Right cardiac atrium (tissue), 5 donors: ENCODE measurements at regions not wholly inside any gene's neighbourhood (a gene's known extent, or its start where the extent isn't known, plus 50 kb on each side); places are given as distances from the start of the nearest gene placed in this dataset.

Source experiments
- ATAC-seq, 2 donors: fragments of 200-7000 bp; cut with Tn5 transposase; one replicate each; pipeline versions ENCODE4 v1.8.0 to v1.9.1; 2020; ENCODE audit warnings: moderate library complexity in 2 of 2, mild to moderate bottlenecking in 1 of 2
- DNase-seq, 3 donors: peaks; one replicate each; pipeline ENCODE4 v3.0.0-alpha.2; 2020
- H3K27ac ChIP-seq: one replicate; pipeline ENCODE4 v1.5.1; 2013; ENCODE audit warnings: mild to moderate bottlenecking, low read length, control low read depth, moderate library complexity
- H3K27me3 ChIP-seq: one replicate; pipeline ENCODE4 v1.6.1; 2013; ENCODE audit not compliant: control insufficient read depth, insufficient read depth
- H3K4me1 ChIP-seq: one replicate; pipeline ENCODE4 v1.6.1; 2013; ENCODE audit warnings: low read length; ENCODE audit not compliant: control insufficient read depth, insufficient read depth
- H3K4me3 ChIP-seq: one replicate; pipeline ENCODE4 v1.5.1; 2013; ENCODE audit warnings: low read length, control low read depth
- H3K9me3 ChIP-seq: one replicate; pipeline ENCODE4 v1.6.1; 2013; ENCODE audit warnings: low read length; ENCODE audit not compliant: control insufficient read depth
- WGBS: extraction: QIAGEN DNeasy Blood & Tissue Kit; methylation state at CpG from one replicate; pipeline ENCODE4 v1.1.7; 2013; 5-methylcytosine and 5-hydroxymethylcytosine counted together
- intact Hi-C, 4 donors: fragments of 100-400 bp; cut with DNase I; formaldehyde crosslinking; loops; one replicate each; pipeline versions ENCODE4 v1.11.0 to v1.14.0; 2022 to 2023
- donor health status: healthy with polysubstance abuse.
- donor health status: DM: no; HTN: yes; CAD: no.
- donor health status: DM: no; HTN: no; CAD: no.
- donor health status: DM: no; HTN: yes; CAD: no; lungs with severe emphysema.
- donor health status: DM: yes; HTN: yes; CAD: no.

- Histone ChIP-seq H3K27me3 (no peaks in the 10 kb centered on the region), H3K9me3 (no peaks in the 10 kb centered on the region), H3K27ac (no peak overlapping the region), H3K4me3 (no peak overlapping the region), H3K4me1 (peaks cover 1% of the 10 kb centered on the region)
- DNase-seq (no peak), ATAC-seq (no peak)
- intact Hi-C loops = no loop called here
- WGBS = 82% methylated on average over 5 of the region's 5 CpGs
Measured at GRCh38 chr6:151671195-151671594, 136.3 kb upstream of the ESR1 start.

- Histone ChIP-seq H3K27me3 (no peaks in the 10 kb centered on the region), H3K9me3 (no peaks in the 10 kb centered on the region), H3K4me1 (no peaks in the 10 kb centered on the region), H3K4me3 (no peak overlapping the region), H3K27ac (no peak overlapping the region)
- 84% methylated on average over 3 of the region's 3 CpGs for WGBS
- ATAC-seq = no peak
- DNase-seq = no peak
- intact Hi-C loops = no loop called here
Measured at GRCh38 chr6:151674578-151674977, 132.9 kb upstream of the ESR1 start.

GRCh38 chr6:151675746-151676459 is 131.6 kb upstream of the ESR1 start:
- ATAC-seq (peak; percentile 36 to 45), DNase-seq (peak in 1 of 3 donors; percentile 18)
- H3K4me1 ChIP-seq = no peaks in the 10 kb centered on the region
- no peaks in the 10 kb centered on the region for H3K9me3 ChIP-seq
- no peaks in the 10 kb centered on the region for H3K27me3 ChIP-seq
- H3K4me3 ChIP-seq = no peak overlapping the region
- WGBS = 50% methylated on average over 8 of the region's 8 CpGs
- H3K27ac ChIP-seq = no peak overlapping the region
- intact Hi-C loops = no loop called here

GRCh38 chr6:151676460-151676945 is 131.0 kb upstream of the ESR1 start:
- WGBS = 41% methylated on average over 7 of the region's 7 CpGs
- Histone ChIP-seq H3K4me3 (no peak overlapping the region), H3K27ac (no peak overlapping the region), H3K27me3 (no peaks in the 10 kb centered on the region), H3K9me3 (no peaks in the 10 kb centered on the region), H3K4me1 (no peaks in the 10 kb centered on the region)
- no peak for DNase-seq
- intact Hi-C loops = no loop called here
- no peak for ATAC-seq

- Histone ChIP-seq H3K4me1 (no peaks in the 10 kb centered on the region), H3K27me3 (no peaks in the 10 kb centered on the region), H3K9me3 (no peaks in the 10 kb centered on the region), H3K4me3 (no peak overlapping the region), H3K27ac (no peak overlapping the region)
- 62% methylated on average over 6 of the region's 6 CpGs for WGBS
- no peak for DNase-seq
- intact Hi-C loops = no loop called here
- no peak for ATAC-seq
Measured at GRCh38 chr6:151677404-151677803, 130.1 kb upstream of the ESR1 start.

- no peaks in the 10 kb centered on the region for H3K27me3 ChIP-seq
- 82% methylated on average over 9 of the region's 9 CpGs for WGBS
- intact Hi-C loops = no loop called here
- H3K4me1 ChIP-seq = no peaks in the 10 kb centered on the region
- DNase-seq (peak; percentile 56 to 72 (median 58)), ATAC-seq (peak; percentile 59 to 66)
- H3K27ac ChIP-seq = no peak overlapping the region
- no peaks in the 10 kb centered on the region for H3K9me3 ChIP-seq
- no peak overlapping the region for H3K4me3 ChIP-seq
Measured at GRCh38 chr6:151679081-151679480, 128.4 kb upstream of the ESR1 start.

- 97% methylated on average over 5 of the region's 5 CpGs for WGBS
- Histone ChIP-seq H3K4me1 (no peaks in the 10 kb centered on the region), H3K4me3 (no peak overlapping the region), H3K9me3 (no peaks in the 10 kb centered on the region), H3K27me3 (no peaks in the 10 kb centered on the region), H3K27ac (no peak overlapping the region)
- DNase-seq (no peak), ATAC-seq (no peak)
- intact Hi-C loops = loop anchor here in 1 of 4 donors (10.0 kb wide), 1 partner anchor 445 kb away; no protein-coding TSS in a partner anchor
Measured at GRCh38 chr6:151679941-151680340, 127.5 kb upstream of the ESR1 start.

- intact Hi-C loops = loop anchor here in 1 of 4 donors (10.0 kb wide), 1 partner anchor 444 kb away; no protein-coding TSS in a partner anchor
- 76% methylated on average over 16 of the region's 16 CpGs for whole genome bisulfite sequencing
Measured at GRCh38 chr6:151680846-151681432, 126.5 kb upstream of the ESR1 start.

GRCh38 chr6:151681433-151682059 is 125.9 kb upstream of the ESR1 start:
- no peaks in the 10 kb centered on the region for H3K9me3 ChIP-seq
- DNase-seq = peak in 1 of 3 donors; percentile 65
- peak; percentile 55 to 62 for ATAC-seq
- no peak overlapping the region for H3K27ac ChIP-seq
- no peaks in the 10 kb centered on the region for H3K27me3 ChIP-seq
- H3K4me3 ChIP-seq = no peak overlapping the region
- intact Hi-C loops = loop anchor here in 1 of 4 donors (10.0 kb wide), 1 partner anchor 443 kb away; no protein-coding TSS in a partner anchor
- WGBS = 32% methylated on average over 23 of the region's 23 CpGs
- no peaks in the 10 kb centered on the region for H3K4me1 ChIP-seq

More at GRCh38 chr6:151680846-151681432, 126.5 kb upstream of the ESR1 start:
- no peak for ATAC-seq
- peak in 1 of 3 donors; percentile 54 for DNase-seq
- Histone ChIP-seq H3K27me3 (no peaks in the 10 kb centered on the region), H3K27ac (no peak overlapping the region), H3K4me1 (no peaks in the 10 kb centered on the region), H3K4me3 (no peak overlapping the region), H3K9me3 (no peaks in the 10 kb centered on the region)

- intact Hi-C loops = loop anchor here in 1 of 4 donors (10.0 kb wide), 1 partner anchor 443 kb away; no protein-coding TSS in a partner anchor
- DNase-seq (no peak), ATAC-seq (no peak)
- Histone ChIP-seq H3K4me1 (no peaks in the 10 kb centered on the region), H3K9me3 (no peaks in the 10 kb centered on the region), H3K27ac (no peak overlapping the region), H3K4me3 (no peak overlapping the region), H3K27me3 (no peaks in the 10 kb centered on the region)
- 48% methylated on average over 3 of the region's 3 CpGs for WGBS
Measured at GRCh38 chr6:151682251-151682650, 125.2 kb upstream of the ESR1 start.

GRCh38 chr6:151682922-151683321 is 124.6 kb upstream of the ESR1 start:
- no peaks in the 10 kb centered on the region for H3K9me3 ChIP-seq
- no peak for DNase-seq
- WGBS = 44% methylated on average over 3 of the region's 3 CpGs
- H3K4me3 ChIP-seq = no peak overlapping the region
- H3K27ac ChIP-seq = no peak overlapping the region
- ATAC-seq = no peak
- intact Hi-C loops = loop anchor here in 1 of 4 donors (10.0 kb wide), 1 partner anchor 442 kb away; no protein-coding TSS in a partner anchor
- H3K4me1 ChIP-seq = no peaks in the 10 kb centered on the region
- H3K27me3 ChIP-seq = no peaks in the 10 kb centered on the region
